GM13976 (cell line): ENCODE measurements at regions not wholly inside any gene's neighbourhood (a gene's known extent, or its start where the extent isn't known, plus 50 kb on each side); places are given as distances from the start of the nearest gene placed in this dataset.

ENCODE experiments used
- DNase-seq: peaks from one replicate; pipeline ENCODE4 v3.0.0; 2012; ENCODE audit warnings: low spot score
- CTCF ChIP-seq: IDR thresholded peaks from 2 replicates; pipeline ENCODE4 v1.5.1; 2012; ENCODE audit warnings: borderline replicate concordance, mild to moderate bottlenecking; ENCODE audit not compliant: insufficient read depth; ENCODE audit errors: extremely low read depth, missing control alignments, control extremely low read depth
- in situ Hi-C: fragments of 300-500 bp; cut with MboI; formaldehyde crosslinking; loops from one replicate; pipeline ENCODE4 v1.12.0; 2022; ENCODE audit warnings: low sequenced_read_pairs, mixed read lengths, inconsistent platforms; ENCODE audit not compliant: unreplicated experiment

GRCh38 chr10:6912424-6912823, 332.3 kb upstream of the PRKCQ start:
- in situ Hi-C loops: loop anchor here (10.0 kb wide), 1 partner anchor 502 kb away; the partner anchor contains the start of gene SFMBT2
- no peak for DNase-seq
- no peak for TF ChIP-seq CTCF

GRCh38 chr10:6912021-6912420, 331.9 kb upstream of the PRKCQ start:
- no peak for TF ChIP-seq CTCF
- in situ Hi-C loops: loop anchor here (10.0 kb wide), 1 partner anchor 503 kb away; the partner anchor contains the start of gene SFMBT2

GRCh38 chr10:6909905-6910560, 330.0 kb upstream of the PRKCQ start:
- in situ Hi-C loops: loop anchor here (10.0 kb wide), 1 partner anchor 505 kb away; the partner anchor contains the start of gene SFMBT2
- no peak for DNase-seq
- TF ChIP-seq CTCF: no peak

More at GRCh38 chr10:6912021-6912420, 331.9 kb upstream of the PRKCQ start:
- no peak for DNase-seq

- in situ Hi-C loops: no loop called here
- no peak for TF ChIP-seq CTCF
- no peak for DNase-seq
Observed at GRCh38 chr10:6907877-6908530, 327.9 kb upstream of the PRKCQ start.

- DNase-seq: no peak
- TF ChIP-seq CTCF: no peak
- in situ Hi-C loops: no loop called here
Observed at GRCh38 chr10:6894405-6894804, 314.3 kb upstream of the PRKCQ start.

- no peak for TF ChIP-seq CTCF
- no peak for DNase-seq
- in situ Hi-C loops: no loop called here
Observed at GRCh38 chr10:6892864-6893263, 312.8 kb upstream of the PRKCQ start.

- no peak for TF ChIP-seq CTCF
- DNase-seq: no peak
- in situ Hi-C loops: no loop called here
Observed at GRCh38 chr10:6891924-6892323, 311.8 kb upstream of the PRKCQ start.
